ENCODE measurements at regions not wholly inside any gene's neighbourhood (a gene's known extent, or its start where the extent isn't known, plus 50 kb on each side); places are given as distances from the start of the nearest gene placed in this dataset.

DNA sequence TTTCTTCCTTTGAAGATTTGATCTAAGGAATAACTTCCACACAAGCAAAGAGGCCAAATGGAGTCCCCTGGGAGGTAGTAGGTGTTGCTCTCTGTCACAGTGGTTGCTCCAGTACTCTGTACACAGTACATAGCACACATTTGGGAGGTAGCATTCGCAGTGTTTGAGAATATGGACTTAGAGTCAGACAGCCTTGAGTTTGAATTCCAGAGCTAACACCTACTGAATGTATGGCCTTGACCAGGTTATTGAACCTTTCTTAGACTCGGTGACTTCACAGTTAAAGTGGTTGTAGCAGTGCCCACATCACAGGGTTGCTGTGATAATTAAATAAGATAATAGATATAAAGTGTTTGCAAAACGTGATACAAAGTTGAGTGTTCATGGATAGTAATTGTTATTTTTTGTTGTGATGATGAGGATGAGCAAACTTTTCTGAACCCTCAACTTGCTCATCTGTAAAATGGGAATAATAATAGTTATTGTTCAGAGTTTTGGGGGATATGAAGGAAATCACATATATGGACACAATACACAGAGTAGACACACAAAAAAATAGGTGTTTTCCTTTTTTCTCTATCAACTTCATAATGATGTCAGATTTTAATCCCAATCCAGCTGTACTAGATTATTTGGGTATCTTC, 271.6 kb upstream of the CRY1 start (continued):
- TF ChIP-seq, protein P1, sequence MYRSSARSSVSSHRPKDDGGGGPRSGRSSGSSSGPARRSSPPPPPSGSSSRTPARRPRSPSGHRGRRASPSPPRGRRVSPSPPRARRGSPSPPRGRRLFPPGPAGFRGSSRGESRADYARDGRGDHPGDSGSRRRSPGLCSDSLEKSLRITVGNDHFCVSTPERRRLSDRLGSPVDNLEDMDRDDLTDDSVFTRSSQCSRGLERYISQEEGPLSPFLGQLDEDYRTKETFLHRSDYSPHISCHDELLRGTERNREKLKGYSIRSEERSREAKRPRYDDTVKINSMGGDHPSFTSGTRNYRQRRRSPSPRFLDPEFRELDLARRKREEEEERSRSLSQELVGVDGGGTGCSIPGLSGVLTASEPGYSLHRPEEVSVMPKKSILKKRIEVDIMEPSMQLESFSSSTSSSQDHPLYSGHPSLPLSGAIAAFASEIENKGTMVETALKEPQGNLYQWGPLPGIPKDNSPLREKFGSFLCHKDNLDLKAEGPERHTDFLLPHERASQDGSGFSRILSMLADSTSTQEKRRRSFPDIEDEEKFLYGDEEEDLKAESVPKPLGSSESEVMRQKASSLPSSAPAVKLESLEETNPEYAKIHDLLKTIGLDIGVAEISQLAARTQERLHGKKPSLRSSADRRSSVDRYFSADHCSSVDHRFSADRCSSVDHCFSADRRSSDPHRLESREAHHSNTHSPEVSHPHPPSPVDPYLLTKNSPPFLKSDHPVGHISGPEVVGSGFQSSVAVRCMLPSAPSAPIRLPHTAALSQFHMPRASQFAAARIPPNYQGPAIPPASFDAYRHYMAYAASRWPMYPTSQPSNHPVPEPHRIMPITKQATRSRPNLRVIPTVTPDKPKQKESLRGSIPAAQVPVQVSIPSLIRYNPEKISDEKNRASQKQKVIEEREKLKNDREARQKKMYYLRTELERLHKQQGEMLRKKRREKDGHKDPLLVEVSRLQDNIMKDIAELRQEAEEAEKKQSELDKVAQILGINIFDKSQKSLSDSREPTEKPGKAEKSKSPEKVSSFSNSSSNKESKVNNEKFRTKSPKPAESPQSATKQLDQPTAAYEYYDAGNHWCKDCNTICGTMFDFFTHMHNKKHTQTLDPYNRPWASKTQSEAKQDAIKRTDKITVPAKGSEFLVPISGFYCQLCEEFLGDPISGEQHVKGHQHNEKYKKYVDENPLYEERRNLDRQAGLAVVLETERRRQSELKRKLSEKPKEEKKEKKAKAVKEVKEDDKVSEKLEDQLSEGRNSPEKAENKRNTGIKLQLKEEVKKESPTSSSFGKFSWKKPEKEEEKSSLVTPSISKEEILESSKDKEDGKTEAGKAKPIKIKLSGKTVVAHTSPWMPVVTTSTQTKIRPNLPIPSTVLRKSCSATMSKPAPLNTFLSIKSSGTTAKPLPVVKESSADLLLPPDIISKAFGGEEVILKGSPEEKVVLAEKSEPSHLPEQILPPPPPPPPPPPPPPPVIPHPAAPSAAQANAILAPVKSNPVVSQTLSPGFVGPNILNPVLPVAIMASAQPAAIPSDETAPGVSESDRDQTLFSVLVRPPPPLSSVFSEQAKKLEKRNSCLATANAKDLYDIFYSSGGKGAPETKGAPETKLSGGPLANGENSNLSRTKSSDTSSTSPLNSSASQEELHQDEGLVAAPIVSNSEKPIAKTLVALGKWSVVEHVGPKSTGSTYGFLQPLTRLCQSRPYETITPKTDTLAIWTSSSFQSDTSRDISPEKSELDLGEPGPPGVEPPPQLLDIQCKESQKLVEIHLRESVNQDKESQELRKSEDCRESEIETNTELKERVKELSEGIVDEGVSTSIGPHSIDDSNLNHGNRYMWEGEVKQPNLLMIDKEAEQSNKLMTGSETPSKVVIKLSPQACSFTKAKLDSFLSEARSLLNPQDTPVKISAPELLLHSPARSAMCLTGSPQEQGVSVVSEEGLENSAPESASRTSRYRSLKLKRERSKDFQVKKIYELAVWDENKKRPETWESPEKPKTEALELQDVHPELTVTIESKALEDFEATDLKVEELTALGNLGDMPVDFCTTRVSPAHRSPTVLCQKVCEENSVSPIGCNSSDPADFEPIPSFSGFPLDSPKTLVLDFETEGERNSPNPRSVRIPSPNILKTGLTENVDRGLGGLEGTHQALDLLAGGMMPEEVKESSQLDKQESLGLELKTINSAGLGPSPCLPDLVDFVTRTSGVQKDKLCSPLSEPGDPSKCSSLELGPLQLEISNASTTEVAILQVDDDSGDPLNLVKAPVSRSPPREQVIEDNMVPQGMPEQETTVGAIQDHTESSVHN (CRISPR knock-in tag; IDR thresholded peaks at IDR 0.05) = no peak
- TF ChIP-seq NCOA2 (CRISPR knock-in tag; IDR thresholded peaks at IDR 0.05) = peak; percentile 34; the same call in 1 of the 2 replicates
- no peak for TF ChIP-seq ZNF644 (CRISPR knock-in tag; IDR thresholded peaks at IDR 0.05; ENCODE audit: low read depth)
- TF ChIP-seq, protein P2, sequence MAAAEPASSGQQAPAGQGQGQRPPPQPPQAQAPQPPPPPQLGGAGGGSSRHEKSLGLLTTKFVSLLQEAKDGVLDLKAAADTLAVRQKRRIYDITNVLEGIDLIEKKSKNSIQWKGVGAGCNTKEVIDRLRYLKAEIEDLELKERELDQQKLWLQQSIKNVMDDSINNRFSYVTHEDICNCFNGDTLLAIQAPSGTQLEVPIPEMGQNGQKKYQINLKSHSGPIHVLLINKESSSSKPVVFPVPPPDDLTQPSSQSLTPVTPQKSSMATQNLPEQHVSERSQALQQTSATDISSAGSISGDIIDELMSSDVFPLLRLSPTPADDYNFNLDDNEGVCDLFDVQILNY (CRISPR knock-in tag; conservative IDR thresholded peaks at IDR 0.05) = no peak
- TF ChIP-seq ZNF124 (CRISPR knock-in tag; IDR thresholded peaks at IDR 0.05) = no peak
- peak; percentile 60 for TF ChIP-seq GATAD2A (CRISPR knock-in tag; IDR thresholded peaks at IDR 0.05)
- no peak for TF ChIP-seq SOX5 (CRISPR knock-in tag; IDR thresholded peaks at IDR 0.05; ENCODE audit: borderline replicate concordance)
- no peak for TF ChIP-seq GATA4 (IDR thresholded peaks at IDR 0.05; ENCODE audit: borderline replicate concordance, low read depth)
- no peak for TF ChIP-seq LCORL (IDR thresholded peaks at IDR 0.05)
- TF ChIP-seq LCORL (CRISPR knock-in tag; IDR thresholded peaks at IDR 0.05) = peak; percentile 55; the same call in 1 of the 2 replicates
- TF ChIP-seq HNF4A (CRISPR knock-in tag; IDR thresholded peaks at IDR 0.05) = peak; percentile 58
- TF ChIP-seq ZNF709 (CRISPR knock-in tag; IDR thresholded peaks at IDR 0.05) = no peak
- TF ChIP-seq, protein P3, sequence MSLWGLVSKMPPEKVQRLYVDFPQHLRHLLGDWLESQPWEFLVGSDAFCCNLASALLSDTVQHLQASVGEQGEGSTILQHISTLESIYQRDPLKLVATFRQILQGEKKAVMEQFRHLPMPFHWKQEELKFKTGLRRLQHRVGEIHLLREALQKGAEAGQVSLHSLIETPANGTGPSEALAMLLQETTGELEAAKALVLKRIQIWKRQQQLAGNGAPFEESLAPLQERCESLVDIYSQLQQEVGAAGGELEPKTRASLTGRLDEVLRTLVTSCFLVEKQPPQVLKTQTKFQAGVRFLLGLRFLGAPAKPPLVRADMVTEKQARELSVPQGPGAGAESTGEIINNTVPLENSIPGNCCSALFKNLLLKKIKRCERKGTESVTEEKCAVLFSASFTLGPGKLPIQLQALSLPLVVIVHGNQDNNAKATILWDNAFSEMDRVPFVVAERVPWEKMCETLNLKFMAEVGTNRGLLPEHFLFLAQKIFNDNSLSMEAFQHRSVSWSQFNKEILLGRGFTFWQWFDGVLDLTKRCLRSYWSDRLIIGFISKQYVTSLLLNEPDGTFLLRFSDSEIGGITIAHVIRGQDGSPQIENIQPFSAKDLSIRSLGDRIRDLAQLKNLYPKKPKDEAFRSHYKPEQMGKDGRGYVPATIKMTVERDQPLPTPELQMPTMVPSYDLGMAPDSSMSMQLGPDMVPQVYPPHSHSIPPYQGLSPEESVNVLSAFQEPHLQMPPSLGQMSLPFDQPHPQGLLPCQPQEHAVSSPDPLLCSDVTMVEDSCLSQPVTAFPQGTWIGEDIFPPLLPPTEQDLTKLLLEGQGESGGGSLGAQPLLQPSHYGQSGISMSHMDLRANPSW (CRISPR knock-in tag; IDR thresholded peaks at IDR 0.05; ENCODE audit: borderline replicate concordance) = no peak
- TF ChIP-seq, protein P4, sequence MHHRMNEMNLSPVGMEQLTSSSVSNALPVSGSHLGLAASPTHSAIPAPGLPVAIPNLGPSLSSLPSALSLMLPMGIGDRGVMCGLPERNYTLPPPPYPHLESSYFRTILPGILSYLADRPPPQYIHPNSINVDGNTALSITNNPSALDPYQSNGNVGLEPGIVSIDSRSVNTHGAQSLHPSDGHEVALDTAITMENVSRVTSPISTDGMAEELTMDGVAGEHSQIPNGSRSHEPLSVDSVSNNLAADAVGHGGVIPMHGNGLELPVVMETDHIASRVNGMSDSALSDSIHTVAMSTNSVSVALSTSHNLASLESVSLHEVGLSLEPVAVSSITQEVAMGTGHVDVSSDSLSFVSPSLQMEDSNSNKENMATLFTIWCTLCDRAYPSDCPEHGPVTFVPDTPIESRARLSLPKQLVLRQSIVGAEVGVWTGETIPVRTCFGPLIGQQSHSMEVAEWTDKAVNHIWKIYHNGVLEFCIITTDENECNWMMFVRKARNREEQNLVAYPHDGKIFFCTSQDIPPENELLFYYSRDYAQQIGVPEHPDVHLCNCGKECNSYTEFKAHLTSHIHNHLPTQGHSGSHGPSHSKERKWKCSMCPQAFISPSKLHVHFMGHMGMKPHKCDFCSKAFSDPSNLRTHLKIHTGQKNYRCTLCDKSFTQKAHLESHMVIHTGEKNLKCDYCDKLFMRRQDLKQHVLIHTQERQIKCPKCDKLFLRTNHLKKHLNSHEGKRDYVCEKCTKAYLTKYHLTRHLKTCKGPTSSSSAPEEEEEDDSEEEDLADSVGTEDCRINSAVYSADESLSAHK (CRISPR knock-in tag; IDR thresholded peaks at IDR 0.05; ENCODE audit: borderline replicate concordance) = no peak
- peak; percentile 46 for TF ChIP-seq SKI (IDR thresholded peaks at IDR 0.05; ENCODE audit: partially characterized antibody)
